HL-60 (cell line): ENCODE measurements at regions not wholly inside any gene's neighbourhood (a gene's known extent, or its start where the extent isn't known, plus 50 kb on each side); places are given as distances from the start of the nearest gene placed in this dataset.

Experiments
- CTCF ChIP-seq: IDR thresholded peaks from one replicate; pipeline ENCODE4 v1.5.1; 2011; ENCODE audit warnings: low read length, control low read depth, inconsistent platforms; ENCODE audit not compliant: insufficient read depth
- GABPA ChIP-seq: IDR thresholded peaks from 2 replicates; pipeline ENCODE4 v1.6.1; 2012; ENCODE audit warnings: low read depth
- POLR2AphosphoS5 ChIP-seq: IDR thresholded peaks from 2 replicates; pipeline ENCODE4 v1.6.1; 2012; ENCODE audit warnings: low read depth
- REST ChIP-seq: IDR thresholded peaks from 2 replicates; pipeline ENCODE4 v1.6.1; 2012; ENCODE audit warnings: low read depth; ENCODE audit not compliant: insufficient replicate concordance
- SPI1 ChIP-seq: IDR thresholded peaks from 2 replicates; pipeline ENCODE4 v1.6.1; 2012; ENCODE audit warnings: low read depth, mild to moderate bottlenecking, borderline replicate concordance

DNA sequence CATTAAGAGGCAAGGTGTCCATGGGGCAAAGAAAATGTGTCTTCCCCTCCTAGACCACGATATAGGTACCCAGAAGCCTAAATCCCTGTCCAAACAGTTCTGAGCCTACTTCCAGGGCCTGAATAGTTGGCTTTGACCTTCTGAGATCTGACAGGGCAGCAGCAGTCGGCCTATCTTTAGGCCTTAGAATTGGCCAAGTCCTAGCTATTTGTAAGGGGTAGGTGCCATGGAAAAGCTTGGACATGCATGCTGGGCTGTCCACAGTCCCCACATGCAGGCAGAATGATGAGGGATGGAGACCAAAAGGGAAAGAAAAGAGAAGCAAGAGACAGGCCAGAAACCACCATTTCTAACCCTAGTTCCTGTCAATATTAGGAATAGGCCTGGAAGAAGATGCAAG, 346.1 kb downstream of the ANXA1 start:
- TF ChIP-seq REST (no peak), CTCF (no peak), GABPA (no peak), SPI1 (no peak), POLR2AphosphoS5 (no peak)
